Uterus (tissue), 3 donors: ENCODE measurements at regions not wholly inside any gene's neighbourhood (a gene's known extent, or its start where the extent isn't known, plus 50 kb on each side); places are given as distances from the start of the nearest gene placed in this dataset.
"Not testable (repeated sequence)": the region's sequence is repeated elsewhere in the genome, so short reads cannot be mapped to it uniquely, and the experiment has no call there.

Experiments
- DNase-seq, 2 donors: peaks; one replicate each; pipeline ENCODE4 v3.0.0-alpha.2; 2019 to 2020
- H3K27ac ChIP-seq, 2 donors: fragments of 200-600 bp; sonication (generic); 1 replicate in 1 of 2; 2 replicates in 1 of 2; pipeline ENCODE4 v1.5.1; 2016 to 2018
- H3K27me3 ChIP-seq, 2 donors: fragments of 200-600 bp; sonication (generic); one replicate each; pipeline ENCODE4 v1.5.1; 2018 to 2019; ENCODE audit warnings: control low read depth in 1 of 2
- H3K36me3 ChIP-seq, 2 donors: fragments of 200-600 bp; sonication (generic); one replicate each; pipeline ENCODE4 v1.5.1; 2019; ENCODE audit warnings: control low read depth in 1 of 2
- H3K4me1 ChIP-seq, 2 donors: fragments of 200-600 bp; sonication (generic); one replicate each; pipeline ENCODE4 v1.5.1; 2018 to 2019; ENCODE audit warnings: control low read depth in 1 of 2
- H3K4me3 ChIP-seq, 2 donors: fragments of 200-600 bp; sonication (generic); 1 replicate in 1 of 2; 2 replicates in 1 of 2; pipeline ENCODE4 v1.5.1; 2018 to 2019; ENCODE audit warnings: mild to moderate bottlenecking in 1 of 2
- H3K9me3 ChIP-seq, 2 donors: fragments of 200-600 bp; sonication (generic); one replicate each; pipeline ENCODE4 v1.5.1; 2019; ENCODE audit warnings: control low read depth in 1 of 2
- CTCF ChIP-seq, 4 experiments: fragments of 200-600 bp in 2 of 4; fragments of 450-650 bp in 2 of 4; sonication (generic) in 2 of 4; IDR thresholded peaks; one replicate each; pipeline ENCODE4 v1.5.1; 2016 to 2019; ENCODE audit warnings: antibody characterized with exemption in 4 of 4, mild to moderate bottlenecking in 2 of 4, moderate library complexity in 1 of 4
- POLR2A ChIP-seq, 2 donors: fragments of 450-650 bp; IDR thresholded peaks; one replicate each; pipeline ENCODE4 v1.6.1; 2016; ENCODE audit warnings: antibody characterized with exemption in 2 of 2, mild to moderate bottlenecking in 1 of 2, moderate library complexity in 1 of 2
- intact Hi-C: fragments of 100-400 bp; cut with DNase I; formaldehyde crosslinking; loops from one replicate; pipeline ENCODE4 v1.15.1; 2023; ENCODE audit warnings: low total_unique reads
- donor health status: DM: yes; HTN: yes; CAD: no.

GRCh38 chr1:88609051-88609450 is 75.0 kb upstream of the PKN2 start:
- H3K4me1 ChIP-seq, result no peaks in the 10 kb centered on the region
- no peaks in the 10 kb centered on the region for H3K36me3 ChIP-seq
- no peak for TF ChIP-seq CTCF (IDR thresholded peaks at IDR 0.05)
- TF ChIP-seq POLR2A (IDR thresholded peaks at IDR 0.05), result no peak
- no peaks in the 10 kb centered on the region for H3K9me3 ChIP-seq
- no peaks in the 10 kb centered on the region for H3K27me3 ChIP-seq
- intact Hi-C loops, result no loop called here
- H3K4me3 ChIP-seq, result no peak overlapping the region
- no peak for DNase-seq
- H3K27ac ChIP-seq, result no peak overlapping the region

- no peak overlapping the region for H3K27ac ChIP-seq
- no peaks in the 10 kb centered on the region for H3K36me3 ChIP-seq
- H3K27me3 ChIP-seq, result no peaks in the 10 kb centered on the region
- no peaks in the 10 kb centered on the region for H3K9me3 ChIP-seq
- DNase-seq, result no peak
- no peaks in the 10 kb centered on the region for H3K4me1 ChIP-seq
- no peak overlapping the region for H3K4me3 ChIP-seq
- TF ChIP-seq CTCF (IDR thresholded peaks at IDR 0.05), result no peak
- no peak for TF ChIP-seq POLR2A (IDR thresholded peaks at IDR 0.05)
- intact Hi-C loops, result no loop called here
Measured at GRCh38 chr1:88610687-88611086, 73.4 kb upstream of the PKN2 start.

- DNase-seq, result no peak
- no peak for TF ChIP-seq POLR2A (IDR thresholded peaks at IDR 0.05)
- TF ChIP-seq CTCF (IDR thresholded peaks at IDR 0.05), result no peak
- no peaks in the 10 kb centered on the region for H3K4me1 ChIP-seq
- no peaks in the 10 kb centered on the region for H3K36me3 ChIP-seq
- H3K9me3 ChIP-seq, result no peaks in the 10 kb centered on the region
- H3K27me3 ChIP-seq, result no peaks in the 10 kb centered on the region
- intact Hi-C loops, result no loop called here
- H3K27ac ChIP-seq, result no peak overlapping the region
- no peak overlapping the region for H3K4me3 ChIP-seq
Measured at GRCh38 chr1:88612292-88612691, 71.8 kb upstream of the PKN2 start.

GRCh38 chr1:88612773-88613172 is 71.3 kb upstream of the PKN2 start:
- no peak for TF ChIP-seq CTCF (IDR thresholded peaks at IDR 0.05)
- no peak for TF ChIP-seq POLR2A (IDR thresholded peaks at IDR 0.05)
- no peaks in the 10 kb centered on the region for H3K4me1 ChIP-seq
- H3K4me3 ChIP-seq, result no peak overlapping the region
- intact Hi-C loops, result no loop called here
- no peak for DNase-seq
- no peak overlapping the region for H3K27ac ChIP-seq
- no peaks in the 10 kb centered on the region for H3K9me3 ChIP-seq
- H3K36me3 ChIP-seq, result no peaks in the 10 kb centered on the region
- H3K27me3 ChIP-seq, result no peaks in the 10 kb centered on the region

- DNase-seq, result no peak
- H3K27ac ChIP-seq, result no peak overlapping the region
- H3K4me1 ChIP-seq, result no peaks in the 10 kb centered on the region
- H3K36me3 ChIP-seq, result no peaks in the 10 kb centered on the region
- H3K9me3 ChIP-seq, result no peaks in the 10 kb centered on the region
- intact Hi-C loops, result no loop called here
- TF ChIP-seq POLR2A (IDR thresholded peaks at IDR 0.05) (no peak), CTCF (IDR thresholded peaks at IDR 0.05) (no peak)
- H3K27me3 ChIP-seq, result no peaks in the 10 kb centered on the region
- H3K4me3 ChIP-seq, result no peak overlapping the region
Measured at GRCh38 chr1:88618331-88618730, 65.7 kb upstream of the PKN2 start.

- intact Hi-C loops, H3K36me3 ChIP-seq, H3K9me3 ChIP-seq, H3K27me3 ChIP-seq, H3K4me3 ChIP-seq, H3K4me1 ChIP-seq, H3K27ac ChIP-seq, DNase-seq: not testable (repeated sequence)
Measured at GRCh38 chr1:88623101-88623500, 61.0 kb upstream of the PKN2 start.
